ENCODE measurements at regions not wholly inside any gene's neighbourhood (a gene's known extent, or its start where the extent isn't known, plus 50 kb on each side); places are given as distances from the start of the nearest gene placed in this dataset.

GRCh38 chr1:29646161-29646775 lies 409.9 kb downstream of the PTPRU start:
- H3K79me2 ChIP-seq (ENCODE audit: insufficient read depth, low read length): no peaks in the 10 kb centered on the region
- H3K4me2 ChIP-seq (ENCODE audit: low read depth, low read length, poor library complexity, severe bottlenecking): no peak overlapping the region
- no peaks in the 10 kb centered on the region for H3K9me3 ChIP-seq (ENCODE audit: insufficient read depth, low read depth, low read length)
- no peaks in the 10 kb centered on the region for H3F3A ChIP-seq (ENCODE audit: low read depth)
- no peaks in the 10 kb centered on the region for H3K4me1 ChIP-seq (ENCODE audit: insufficient read depth, low read length, poor library complexity, severe bottlenecking)
- no peaks in the 10 kb centered on the region for H3K36me3 ChIP-seq (ENCODE audit: insufficient read depth, low read length)
- TF ChIP-seq, protein P1, sequence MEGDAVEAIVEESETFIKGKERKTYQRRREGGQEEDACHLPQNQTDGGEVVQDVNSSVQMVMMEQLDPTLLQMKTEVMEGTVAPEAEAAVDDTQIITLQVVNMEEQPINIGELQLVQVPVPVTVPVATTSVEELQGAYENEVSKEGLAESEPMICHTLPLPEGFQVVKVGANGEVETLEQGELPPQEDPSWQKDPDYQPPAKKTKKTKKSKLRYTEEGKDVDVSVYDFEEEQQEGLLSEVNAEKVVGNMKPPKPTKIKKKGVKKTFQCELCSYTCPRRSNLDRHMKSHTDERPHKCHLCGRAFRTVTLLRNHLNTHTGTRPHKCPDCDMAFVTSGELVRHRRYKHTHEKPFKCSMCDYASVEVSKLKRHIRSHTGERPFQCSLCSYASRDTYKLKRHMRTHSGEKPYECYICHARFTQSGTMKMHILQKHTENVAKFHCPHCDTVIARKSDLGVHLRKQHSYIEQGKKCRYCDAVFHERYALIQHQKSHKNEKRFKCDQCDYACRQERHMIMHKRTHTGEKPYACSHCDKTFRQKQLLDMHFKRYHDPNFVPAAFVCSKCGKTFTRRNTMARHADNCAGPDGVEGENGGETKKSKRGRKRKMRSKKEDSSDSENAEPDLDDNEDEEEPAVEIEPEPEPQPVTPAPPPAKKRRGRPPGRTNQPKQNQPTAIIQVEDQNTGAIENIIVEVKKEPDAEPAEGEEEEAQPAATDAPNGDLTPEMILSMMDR (conservative IDR thresholded peaks at IDR 0.05; ENCODE audit: low read length): no peak
- TF ChIP-seq EZH2phosphoT487 (IDR thresholded peaks at IDR 0.05; ENCODE audit: borderline replicate concordance): no peak
- no peaks in the 10 kb centered on the region for H4K20me1 ChIP-seq (ENCODE audit: insufficient read depth, low read length, poor library complexity, severe bottlenecking)
- no peak overlapping the region for H3K4me3 ChIP-seq (ENCODE audit: low read length, poor library complexity, severe bottlenecking)
- no peak overlapping the region for H2AFZ ChIP-seq (ENCODE audit: low read length)
- no peaks in the 10 kb centered on the region for H3K9me2 ChIP-seq (replicated peaks; ENCODE audit: low read depth, low read length)
- no peak overlapping the region for H3K9ac ChIP-seq (ENCODE audit: low read depth, low read length, poor library complexity, severe bottlenecking)
- no peaks in the 10 kb centered on the region for H3K27me3 ChIP-seq (ENCODE audit: insufficient read depth, low read length, poor library complexity, severe bottlenecking)

DNA sequence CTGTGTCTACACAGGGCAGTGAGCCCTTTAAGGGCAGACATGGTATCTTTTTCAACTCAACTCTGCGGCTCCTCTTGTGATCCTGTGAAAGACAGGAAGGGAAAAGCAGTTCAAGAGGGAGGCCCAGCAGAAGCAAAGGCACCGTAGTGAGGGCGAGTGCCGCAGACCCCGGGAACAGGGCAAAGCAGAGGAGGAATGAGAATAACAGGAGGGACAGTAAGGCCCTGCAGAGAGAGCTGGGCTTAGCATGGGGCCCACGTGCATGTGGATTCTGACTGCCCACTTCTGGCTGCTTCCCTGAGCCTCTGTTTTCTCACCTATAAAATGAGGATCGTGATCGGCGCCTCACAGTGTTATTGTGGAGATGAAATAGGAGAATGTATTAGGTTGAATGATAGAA lies 409.3 kb downstream of the PTPRU start:
- Histone ChIP-seq H2AFZ (ENCODE audit: low read length) (no peak overlapping the region), H3K4me2 (ENCODE audit: low read depth, low read length, poor library complexity, severe bottlenecking) (no peak overlapping the region)
- TF ChIP-seq, protein P1 (conservative IDR thresholded peaks at IDR 0.05; ENCODE audit: low read length): no peak
- no peak for TF ChIP-seq EZH2phosphoT487 (IDR thresholded peaks at IDR 0.05; ENCODE audit: borderline replicate concordance)

GRCh38 chr1:29644812-29645211 lies 408.5 kb downstream of the PTPRU start:
- no peaks in the 10 kb centered on the region for H3K4me1 ChIP-seq (ENCODE audit: insufficient read depth, low read length, poor library complexity, severe bottlenecking)
- H3K79me2 ChIP-seq (ENCODE audit: insufficient read depth, low read length): no peaks in the 10 kb centered on the region
- H3K27me3 ChIP-seq (ENCODE audit: insufficient read depth, low read length, poor library complexity, severe bottlenecking): no peaks in the 10 kb centered on the region
- no peak overlapping the region for H3K9ac ChIP-seq (ENCODE audit: low read depth, low read length, poor library complexity, severe bottlenecking)
- no peaks in the 10 kb centered on the region for H3K36me3 ChIP-seq (ENCODE audit: insufficient read depth, low read length)
- no peaks in the 10 kb centered on the region for H3K9me3 ChIP-seq (ENCODE audit: insufficient read depth, low read depth, low read length)
- no peak overlapping the region for H3K4me3 ChIP-seq (ENCODE audit: low read length, poor library complexity, severe bottlenecking)
- no peak overlapping the region for H3K4me2 ChIP-seq (ENCODE audit: low read depth, low read length, poor library complexity, severe bottlenecking)
- no peak overlapping the region for H2AFZ ChIP-seq (ENCODE audit: low read length)
- TF ChIP-seq, protein P1 (conservative IDR thresholded peaks at IDR 0.05; ENCODE audit: low read length): no peak
- TF ChIP-seq EZH2phosphoT487 (IDR thresholded peaks at IDR 0.05; ENCODE audit: borderline replicate concordance): no peak
- H3K9me2 ChIP-seq (replicated peaks; ENCODE audit: low read depth, low read length): no peaks in the 10 kb centered on the region
- no peaks in the 10 kb centered on the region for H3F3A ChIP-seq (ENCODE audit: low read depth)
- no peaks in the 10 kb centered on the region for H4K20me1 ChIP-seq (ENCODE audit: insufficient read depth, low read length, poor library complexity, severe bottlenecking)

More for the DNA sequence above, 409.3 kb downstream of the PTPRU start:
- no peak overlapping the region for H3K4me3 ChIP-seq (ENCODE audit: low read length, poor library complexity, severe bottlenecking)
- H3F3A ChIP-seq (ENCODE audit: low read depth): no peaks in the 10 kb centered on the region
- no peaks in the 10 kb centered on the region for H3K36me3 ChIP-seq (ENCODE audit: insufficient read depth, low read length)
- no peaks in the 10 kb centered on the region for H3K27me3 ChIP-seq (ENCODE audit: insufficient read depth, low read length, poor library complexity, severe bottlenecking)
- H3K9ac ChIP-seq (ENCODE audit: low read depth, low read length, poor library complexity, severe bottlenecking): no peak overlapping the region
- H3K79me2 ChIP-seq (ENCODE audit: insufficient read depth, low read length): no peaks in the 10 kb centered on the region
- no peaks in the 10 kb centered on the region for H3K4me1 ChIP-seq (ENCODE audit: insufficient read depth, low read length, poor library complexity, severe bottlenecking)
- no peaks in the 10 kb centered on the region for H3K9me3 ChIP-seq (ENCODE audit: insufficient read depth, low read depth, low read length)
- no peaks in the 10 kb centered on the region for H4K20me1 ChIP-seq (ENCODE audit: insufficient read depth, low read length, poor library complexity, severe bottlenecking)
- H3K9me2 ChIP-seq (replicated peaks; ENCODE audit: low read depth, low read length): no peaks in the 10 kb centered on the region
